Endodermal cell (in vitro differentiated cells): ENCODE measurements at regions not wholly inside any gene's neighbourhood (a gene's known extent, or its start where the extent isn't known, plus 50 kb on each side); places are given as distances from the start of the nearest gene placed in this dataset.
A peak's percentile ranks its signal among the peaks of the same experiment; 100 is the strongest.

ENCODE experiments used
- DNase-seq: peaks from one replicate; pipeline ENCODE4 v3.0.0-alpha.2; 2017
- H3K27ac ChIP-seq: 2 replicates; pipeline ENCODE4 v1.5.1; 2013; ENCODE audit warnings: mild to moderate bottlenecking, low read depth, low read length, moderate library complexity
- H3K27me3 ChIP-seq: 2 replicates; pipeline ENCODE4 v1.6.1; 2013; ENCODE audit warnings: mild to moderate bottlenecking, low read length, moderate library complexity; ENCODE audit not compliant: insufficient read depth, control insufficient read depth, poor library complexity, severe bottlenecking
- H3K36me3 ChIP-seq: 2 replicates; pipeline ENCODE4 v1.7.0; 2013; ENCODE audit warnings: mild to moderate bottlenecking, low read length, moderate library complexity; ENCODE audit not compliant: control insufficient read depth, insufficient read depth
- H3K4me1 ChIP-seq: one replicate; pipeline ENCODE4 v1.7.0; 2013; ENCODE audit warnings: low read length; ENCODE audit not compliant: control insufficient read depth, insufficient read depth
- H3K4me3 ChIP-seq: 2 replicates; pipeline ENCODE4 v1.5.1; 2013; ENCODE audit warnings: mild to moderate bottlenecking, low read length, moderate library complexity
- H3K9ac ChIP-seq: 2 replicates; pipeline ENCODE4 v1.6.1; 2013; ENCODE audit warnings: mild to moderate bottlenecking, low read length, moderate library complexity; ENCODE audit not compliant: poor library complexity, severe bottlenecking; ENCODE audit errors: extremely low read depth
- H3K9me3 ChIP-seq: 2 replicates; pipeline ENCODE4 v1.6.1; 2013; ENCODE audit warnings: mild to moderate bottlenecking, low read length, moderate library complexity; ENCODE audit not compliant: control insufficient read depth
- H3K27ac Mint-ChIP-seq: 2 replicates; pipeline ENCODE4 v1.8.0; 2020; ENCODE audit warnings: mixed read lengths
- H3K27me3 Mint-ChIP-seq: 2 replicates; pipeline ENCODE4 v1.8.0; 2021; ENCODE audit warnings: mild to moderate bottlenecking, mixed read lengths; ENCODE audit not compliant: insufficient read depth
- H3K36me3 Mint-ChIP-seq: 2 replicates; pipeline ENCODE4 v1.8.0; 2020; ENCODE audit warnings: low read depth, mixed read lengths
- H3K4me1 Mint-ChIP-seq: 2 replicates; pipeline ENCODE4 v1.8.0; 2020; ENCODE audit warnings: mixed read lengths
- H3K4me3 Mint-ChIP-seq: 2 replicates; pipeline ENCODE4 v1.8.0; 2020; ENCODE audit warnings: mild to moderate bottlenecking, moderate library complexity, mixed read lengths
- H3K9me3 Mint-ChIP-seq: 2 replicates; pipeline ENCODE4 v1.8.0; 2020; ENCODE audit warnings: mild to moderate bottlenecking, mixed read lengths
- CTCF ChIP-seq: fragments of 200-600 bp; sonication (generic); conservative IDR thresholded peaks from 2 replicates; pipeline ENCODE4 v1.5.0; 2021; ENCODE audit warnings: antibody characterized with exemption, mild to moderate bottlenecking
- WGBS, 2 experiments: methylation state at CpG; one replicate each; pipeline versions ENCODE4 v1.1.5 to v1.1.7; 2013; ENCODE audit warnings: missing lambda C conversion rate in 2 of 2, mixed read lengths in 1 of 2; ENCODE audit not compliant: insufficient coverage in 1 of 2, insufficient read length in 1 of 2; 5-methylcytosine and 5-hydroxymethylcytosine counted together

- no peak overlapping the region for H3K9ac ChIP-seq
- H3K36me3 ChIP-seq = no peaks in the 10 kb centered on the region
- H3K27ac ChIP-seq = no peak overlapping the region
- Mint-ChIP-seq H3K36me3 (peaks cover 1% of the 10 kb centered on the region), H3K9me3 (no peaks in the 10 kb centered on the region), H3K4me3 (no peak overlapping the region), H3K27ac (no peak overlapping the region), H3K27me3 (peaks cover 53% of the 10 kb centered on the region), H3K4me1 (peaks cover 3% of the 10 kb centered on the region)
- H3K27me3 ChIP-seq = peaks cover 46% of the 10 kb centered on the region
- no peak overlapping the region for H3K4me3 ChIP-seq
- WGBS, 2 experiments = 72 to 95% methylated on average over 2 to 5 of the region's 5 CpGs
- no peak for DNase-seq
- H3K4me1 ChIP-seq = no peaks in the 10 kb centered on the region
- TF ChIP-seq CTCF = no peak
- no peaks in the 10 kb centered on the region for H3K9me3 ChIP-seq
These were observed 809.2 kb upstream of the TMEM132C start for GRCh38 chr12:127457726-127458125.

- Histone ChIP-seq H3K4me1 (no peaks in the 10 kb centered on the region), H3K36me3 (no peaks in the 10 kb centered on the region), H3K27me3 (peaks cover 41% of the 10 kb centered on the region), H3K27ac (no peak overlapping the region), H3K4me3 (no peak overlapping the region), H3K9me3 (no peaks in the 10 kb centered on the region), H3K9ac (no peak overlapping the region)
- H3K27ac Mint-ChIP-seq = no peak overlapping the region
- peaks cover 3% of the 10 kb centered on the region for H3K4me1 Mint-ChIP-seq
- no peak overlapping the region for H3K4me3 Mint-ChIP-seq
- H3K36me3 Mint-ChIP-seq = peaks cover 1% of the 10 kb centered on the region
- H3K27me3 Mint-ChIP-seq = peaks cover 43% of the 10 kb centered on the region
- no peak for DNase-seq
- H3K9me3 Mint-ChIP-seq = no peaks in the 10 kb centered on the region
- 93% methylated on average over 2 of the region's 2 CpGs; no CpG with 5 or more reads in 1 of the 2 experiments for WGBS, 2 experiments
- no peak for TF ChIP-seq CTCF
These were observed 807.8 kb upstream of the TMEM132C start for GRCh38 chr12:127459166-127459565.

- H3K9me3 Mint-ChIP-seq = no peaks in the 10 kb centered on the region
- H3K4me1 ChIP-seq = no peaks in the 10 kb centered on the region
- H3K4me3 ChIP-seq = no peak overlapping the region
- peaks cover 3% of the 10 kb centered on the region for H3K4me1 Mint-ChIP-seq
- H3K27me3 Mint-ChIP-seq = peaks cover 38% of the 10 kb centered on the region
- H3K9ac ChIP-seq = no peak overlapping the region
- H3K27ac Mint-ChIP-seq = no peak overlapping the region
- H3K27ac ChIP-seq = no peak overlapping the region
- TF ChIP-seq CTCF = no peak
- H3K27me3 ChIP-seq = peaks cover 35% of the 10 kb centered on the region
- peaks cover 1% of the 10 kb centered on the region for H3K36me3 Mint-ChIP-seq
- peak; percentile 45 for DNase-seq
- no peak overlapping the region for H3K4me3 Mint-ChIP-seq
- H3K36me3 ChIP-seq = no peaks in the 10 kb centered on the region
- no peaks in the 10 kb centered on the region for H3K9me3 ChIP-seq
- 96 to 97% methylated on average over 5 to 6 of the region's 6 CpGs for WGBS, 2 experiments
These were observed 807.3 kb upstream of the TMEM132C start for GRCh38 chr12:127459687-127460086.
